GM21381 (cell line): ENCODE measurements at regions not wholly inside any gene's neighbourhood (a gene's known extent, or its start where the extent isn't known, plus 50 kb on each side); places are given as distances from the start of the nearest gene placed in this dataset.

Experiments used
- ATAC-seq: cut with Tn5 transposase; IDR thresholded peaks from one replicate; pipeline ENCODE4 v1.9.1; 2021; ENCODE audit warnings: mild to moderate bottlenecking, moderate library complexity; ENCODE audit not compliant: unreplicated experiment

- no peak for ATAC-seq
Measured at GRCh38 chr11:111045407-111045803, 200.1 kb upstream of the POU2AF2 start.

GRCh38 chr11:111044751-111045406 is 200.6 kb upstream of the POU2AF2 start:
- no peak for ATAC-seq

- no peak for ATAC-seq
Measured at GRCh38 chr11:111039982-111040381, 205.5 kb upstream of the POU2AF2 start.

GRCh38 chr11:111035746-111036145 is 209.8 kb upstream of the POU2AF2 start:
- ATAC-seq: no peak

- no peak for ATAC-seq
Measured at GRCh38 chr11:111026241-111026640, 219.3 kb upstream of the POU2AF2 start.

GRCh38 chr11:111021131-111021530 is 224.4 kb upstream of the POU2AF2 start:
- no peak for ATAC-seq

- ATAC-seq: no peak
Measured at GRCh38 chr11:111019871-111020670, 225.5 kb upstream of the POU2AF2 start.

- ATAC-seq: no peak
Measured at GRCh38 chr11:111019451-111019850, 226.1 kb upstream of the POU2AF2 start.

GRCh38 chr11:111018566-111018965 is 227.0 kb upstream of the POU2AF2 start:
- ATAC-seq: no peak

- no peak for ATAC-seq
Measured at GRCh38 chr11:111012491-111012890, 233.0 kb upstream of the POU2AF2 start.

- ATAC-seq: no peak
Measured at GRCh38 chr11:111011275-111011594, 234.3 kb upstream of the POU2AF2 start.

GRCh38 chr11:111010391-111011274 is 234.9 kb upstream of the POU2AF2 start:
- ATAC-seq: no peak

GRCh38 chr11:111006227-111006626 is 239.3 kb upstream of the POU2AF2 start:
- no peak for ATAC-seq

GRCh38 chr11:111001986-111002611 is 243.4 kb upstream of the POU2AF2 start:
- no peak for ATAC-seq

GRCh38 chr11:111001081-111001430 is 244.5 kb upstream of the POU2AF2 start:
- no peak for ATAC-seq

- ATAC-seq: no peak
Measured at GRCh38 chr11:111000400-111001080, 245.0 kb upstream of the POU2AF2 start.

GRCh38 chr11:110992481-110992880 is 253.0 kb upstream of the POU2AF2 start:
- no peak for ATAC-seq

- ATAC-seq: no peak
Measured at GRCh38 chr11:110991661-110992355, 253.7 kb upstream of the POU2AF2 start.

GRCh38 chr11:110990311-110990710 is 255.2 kb upstream of the POU2AF2 start:
- no peak for ATAC-seq
